HL-60 (cell line): ENCODE measurements at regions not wholly inside any gene's neighbourhood (a gene's known extent, or its start where the extent isn't known, plus 50 kb on each side); places are given as distances from the start of the nearest gene placed in this dataset.

Experiments used
- CTCF ChIP-seq: IDR thresholded peaks from one replicate; pipeline ENCODE4 v1.5.1; 2011; ENCODE audit warnings: low read length, control low read depth, inconsistent platforms; ENCODE audit not compliant: insufficient read depth
- GABPA ChIP-seq: IDR thresholded peaks from 2 replicates; pipeline ENCODE4 v1.6.1; 2012; ENCODE audit warnings: low read depth
- REST ChIP-seq: IDR thresholded peaks from 2 replicates; pipeline ENCODE4 v1.6.1; 2012; ENCODE audit warnings: low read depth; ENCODE audit not compliant: insufficient replicate concordance

DNA sequence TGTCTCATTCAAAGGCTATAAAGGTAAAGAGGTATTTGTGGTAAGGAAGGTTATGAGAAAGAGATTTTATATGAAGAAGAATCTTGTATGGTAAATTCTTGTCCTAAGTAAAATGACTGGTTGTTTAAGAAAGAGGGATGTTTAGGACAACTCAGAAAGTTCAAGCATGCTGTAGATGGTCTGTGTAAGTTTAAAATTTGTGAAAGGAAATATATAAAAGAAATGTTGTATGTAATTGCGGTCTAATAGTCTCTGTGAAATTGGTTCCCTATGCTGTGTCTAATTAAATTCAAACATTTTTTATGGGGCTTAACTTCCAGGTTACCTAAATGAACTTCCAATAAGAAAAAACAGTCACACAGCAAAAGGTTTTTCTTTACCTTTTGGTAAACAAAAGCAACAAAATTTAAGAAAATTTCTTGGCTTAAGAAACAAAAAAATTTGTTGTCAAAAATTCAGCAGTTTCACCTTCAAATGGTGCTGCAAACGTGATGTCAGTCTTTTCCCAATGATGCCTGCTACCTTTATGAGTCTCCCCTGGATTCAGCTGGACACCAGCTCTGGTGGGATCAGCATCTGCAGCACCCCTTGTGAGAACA, 83.0 kb upstream of the FCN1 start:
- TF ChIP-seq REST, result no peak
- TF ChIP-seq CTCF, result no peak
- no peak for TF ChIP-seq GABPA
